SKM-1 (cell line): ENCODE measurements at regions not wholly inside any gene's neighbourhood (a gene's known extent, or its start where the extent isn't known, plus 50 kb on each side); places are given as distances from the start of the nearest gene placed in this dataset.
"Not testable (repeated sequence)": the region's sequence is repeated elsewhere in the genome, so short reads cannot be mapped to it uniquely, and the experiment has no call there.

Experiments used
- DNase-seq: peaks from one replicate; lab custom pipeline; 2025; ENCODE audit not compliant: unreplicated experiment; lab: John Stamatoyannopoulos, UW

DNA sequence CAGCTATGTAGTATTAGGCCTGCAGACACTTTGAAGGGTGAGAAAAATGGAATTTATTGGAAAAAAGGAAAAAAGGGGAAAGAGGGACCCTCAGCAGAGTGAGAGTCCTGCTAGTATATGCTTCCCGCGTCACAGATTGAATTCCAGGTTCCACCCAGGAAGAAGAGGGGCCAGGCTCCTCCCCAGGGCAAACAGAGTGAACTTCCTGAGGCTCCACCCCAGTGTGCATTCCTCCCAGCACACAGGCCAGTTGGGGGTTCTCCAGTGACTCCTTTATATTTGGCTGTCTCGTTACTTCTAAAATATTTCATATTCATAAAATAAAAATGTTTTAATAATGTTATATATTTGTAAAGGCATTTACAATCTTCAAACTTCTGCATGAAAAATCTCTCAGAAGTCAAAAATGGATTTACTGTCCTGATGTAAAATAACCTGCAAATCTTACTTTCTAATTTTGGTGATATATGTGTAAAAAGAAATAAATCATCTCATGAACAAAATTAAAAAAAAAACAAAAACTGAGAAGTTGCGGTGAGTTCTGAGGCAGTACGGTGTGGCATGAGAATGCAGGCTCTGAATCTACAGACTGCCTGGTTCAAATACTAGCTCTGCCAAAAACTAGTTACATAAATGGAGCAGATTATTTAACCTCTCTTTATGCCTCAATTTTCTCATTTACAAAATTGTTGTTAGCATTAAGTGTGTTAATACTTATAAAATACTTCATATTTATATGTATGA is 175.8 kb upstream of the P2RY1 start:
- no peak for DNase-seq

GRCh38 chr3:152662157-152662556 is 172.8 kb upstream of the P2RY1 start:
- DNase-seq: no peak

DNA sequence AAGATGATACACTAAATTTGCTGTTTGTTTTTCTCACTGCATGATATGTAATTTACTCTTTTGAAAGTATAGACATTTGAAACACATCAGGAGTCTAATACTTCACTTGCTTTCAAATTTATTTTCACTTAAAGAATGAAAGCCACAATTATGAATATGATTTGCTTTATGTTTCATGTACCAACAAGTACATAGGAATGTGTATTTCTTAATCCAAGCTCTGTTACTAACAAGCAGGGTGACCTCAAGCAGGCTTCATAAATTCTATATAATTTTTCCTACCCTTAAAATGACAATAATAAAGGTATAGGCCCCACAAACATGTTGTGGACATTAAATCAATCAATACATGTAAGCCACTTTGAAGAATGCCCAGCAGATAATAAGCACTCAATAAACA is 170.2 kb upstream of the P2RY1 start:
- DNase-seq: no peak

- DNase-seq: no peak
These were observed 167.7 kb upstream of the P2RY1 start for GRCh38 chr3:152667267-152667666.

GRCh38 chr3:152669560-152669959 is 165.4 kb upstream of the P2RY1 start:
- no peak for DNase-seq

DNA sequence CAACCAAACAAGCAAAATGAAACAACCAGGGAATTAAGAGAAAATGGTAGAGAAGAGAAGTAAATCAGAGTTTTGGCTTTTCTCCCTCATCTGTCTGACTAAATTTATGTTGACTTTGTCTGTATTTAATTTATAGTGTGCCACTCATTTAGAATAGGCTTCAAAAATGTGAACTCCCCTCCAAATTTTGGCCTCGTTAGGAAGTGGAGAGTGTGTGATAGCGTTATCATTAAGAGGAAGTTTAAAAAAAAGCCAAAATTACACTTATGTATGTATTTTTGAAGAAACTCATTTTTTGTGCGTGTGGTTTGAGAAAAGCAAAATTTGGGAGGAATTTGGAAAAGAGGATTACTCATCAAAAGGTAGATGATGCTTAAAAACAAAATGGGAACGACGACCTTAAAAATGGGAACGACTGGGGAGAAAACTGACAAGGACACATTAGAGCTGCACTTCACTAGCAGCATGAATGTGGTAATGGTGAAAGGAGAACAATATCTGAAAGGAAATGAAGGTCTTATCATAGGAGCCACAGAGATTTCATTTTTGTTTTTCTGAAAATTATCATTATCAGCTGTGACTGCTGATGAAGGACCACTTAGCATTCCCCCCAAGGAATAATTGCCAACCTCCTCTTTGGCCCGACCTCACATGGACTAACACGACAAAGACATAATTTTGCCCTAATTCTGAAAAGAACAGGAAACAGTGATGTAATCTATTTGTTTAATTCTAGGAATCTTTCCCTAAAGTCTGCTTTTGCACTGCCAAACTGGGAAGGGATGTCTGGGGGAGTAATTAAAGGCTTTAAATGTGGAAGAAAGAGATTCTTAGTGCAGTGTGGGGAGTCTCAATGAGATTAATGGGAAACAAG is 163.2 kb upstream of the P2RY1 start:
- DNase-seq: no peak

- no peak for DNase-seq
These were observed 162.6 kb upstream of the P2RY1 start for GRCh38 chr3:152672320-152672649.

DNA sequence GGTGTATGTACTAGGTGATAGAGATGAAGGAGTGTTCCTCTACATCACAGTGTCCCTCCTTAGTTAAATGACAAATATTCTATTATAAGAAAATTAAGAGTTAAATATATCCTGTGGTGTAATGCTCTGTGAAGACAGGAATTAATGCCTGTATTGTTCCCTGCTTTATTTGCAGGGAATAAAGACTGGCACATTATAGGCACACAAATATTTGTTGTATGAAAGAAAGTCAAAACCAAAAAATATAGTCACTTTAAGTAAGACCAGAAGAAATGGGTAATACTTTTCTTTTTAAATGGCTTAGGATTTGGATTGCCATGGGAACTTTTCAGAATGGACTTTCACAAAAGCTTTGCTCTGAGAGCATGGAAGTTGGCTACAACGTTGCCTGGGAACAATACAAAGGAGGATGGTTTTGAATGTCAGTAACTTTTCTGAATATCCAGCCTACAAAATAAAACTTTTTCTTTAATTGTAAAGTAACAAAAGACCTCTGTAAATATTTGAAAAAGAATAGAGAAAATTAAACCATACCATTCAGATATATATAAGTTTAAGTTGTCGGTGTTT is 158.0 kb upstream of the P2RY1 start:
- DNase-seq: no peak

GRCh38 chr3:152677491-152677890 is 157.4 kb upstream of the P2RY1 start:
- DNase-seq: no peak

DNA sequence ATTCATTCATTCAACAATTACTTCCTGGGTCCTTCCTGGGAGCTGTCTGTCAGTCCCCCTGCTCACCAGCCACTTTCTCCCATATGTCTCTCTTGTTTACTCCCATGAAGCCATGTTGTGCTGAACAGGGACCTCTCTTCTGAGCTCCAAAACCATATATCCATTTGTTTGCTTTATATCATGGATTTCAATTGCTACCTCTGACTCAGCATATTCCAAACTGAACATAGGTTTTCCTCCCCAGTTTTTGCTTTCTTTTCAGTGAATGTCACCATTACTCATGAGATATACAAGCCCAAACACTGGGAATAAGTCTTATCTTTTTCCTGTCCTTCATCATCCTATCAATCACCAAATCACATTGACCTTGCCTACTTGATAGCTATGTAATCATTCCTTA is 152.5 kb upstream of the P2RY1 start:
- no peak for DNase-seq

GRCh38 chr3:152683521-152683999 is 151.4 kb upstream of the P2RY1 start:
- no peak for DNase-seq

- DNase-seq: no peak
These were observed 150.7 kb upstream of the P2RY1 start for GRCh38 chr3:152684279-152684678.

- DNase-seq: no peak
These were observed 146.6 kb upstream of the P2RY1 start for GRCh38 chr3:152688313-152688712.

DNA sequence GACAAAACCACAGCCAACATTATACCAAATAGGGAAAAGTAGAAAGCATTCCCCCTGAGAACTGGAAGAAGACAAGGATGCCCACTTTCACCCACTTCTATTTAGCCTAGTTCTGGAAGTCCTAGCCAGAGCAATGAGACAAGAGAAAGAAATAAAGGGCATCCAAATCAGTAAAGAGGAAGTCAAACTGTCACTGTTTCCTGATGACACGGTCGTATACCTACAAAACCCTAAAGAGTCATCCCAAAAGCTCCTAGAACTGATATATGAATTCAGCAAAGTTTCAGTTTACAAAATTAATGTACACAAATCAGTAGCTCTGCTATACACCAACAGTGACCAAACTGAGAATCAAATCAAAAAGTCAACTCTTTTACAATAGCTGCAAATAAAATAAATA is 142.6 kb upstream of the P2RY1 start:
- not testable (repeated sequence) for DNase-seq

DNA sequence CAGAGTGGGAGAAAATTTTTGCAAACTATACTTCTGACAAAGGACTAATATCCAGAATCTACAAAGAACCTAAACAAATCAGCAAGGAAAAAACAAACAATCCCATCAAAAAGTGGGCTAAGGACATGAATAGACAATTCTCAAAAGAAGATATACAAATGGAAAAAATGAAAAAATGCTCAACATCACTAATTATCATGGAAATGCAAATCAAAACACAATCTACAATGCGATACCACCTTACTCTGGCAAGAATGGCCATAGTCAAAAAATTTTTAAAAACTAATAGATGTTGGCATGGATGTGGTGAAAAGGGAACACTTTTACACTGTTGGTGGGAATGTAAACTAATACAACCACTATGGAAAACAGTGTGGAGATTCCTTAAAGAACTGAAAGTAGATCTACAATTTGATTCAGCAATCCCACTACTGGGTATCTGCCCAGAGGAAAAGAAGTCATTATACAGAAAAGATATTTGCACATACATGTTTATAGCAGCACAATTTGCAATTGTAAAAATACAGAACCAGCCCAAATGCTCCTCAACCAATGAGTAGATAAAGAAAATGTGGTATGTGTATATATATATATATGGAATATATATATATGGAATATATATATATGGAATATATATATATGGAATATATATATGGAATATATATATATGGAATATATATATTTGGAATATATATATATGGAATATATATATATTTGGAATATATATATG is 141.2 kb upstream of the P2RY1 start:
- DNase-seq: not testable (repeated sequence)

GRCh38 chr3:152695840-152696239 is 139.1 kb upstream of the P2RY1 start:
- DNase-seq: no peak

DNA sequence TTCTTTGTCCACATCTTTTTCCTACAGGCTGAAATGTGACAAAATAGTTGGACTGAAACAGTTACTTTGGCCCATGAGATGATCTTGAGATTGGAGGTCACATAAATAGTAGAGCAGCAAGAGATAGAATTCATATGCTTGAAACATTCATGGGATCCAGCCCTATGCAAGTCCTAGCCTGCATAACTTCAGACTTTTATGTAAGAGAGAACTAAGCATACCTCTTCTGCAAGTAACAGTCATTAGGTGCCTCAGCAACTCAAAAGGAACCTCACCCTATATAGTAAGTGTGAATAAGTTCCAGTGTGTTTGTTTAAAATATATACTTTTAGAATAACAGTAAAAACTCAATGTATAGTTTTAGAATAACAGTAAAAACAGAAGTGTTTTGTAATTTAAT is 138.0 kb upstream of the P2RY1 start:
- no peak for DNase-seq

GRCh38 chr3:152703245-152703890 is 131.6 kb upstream of the P2RY1 start:
- no peak for DNase-seq

DNA sequence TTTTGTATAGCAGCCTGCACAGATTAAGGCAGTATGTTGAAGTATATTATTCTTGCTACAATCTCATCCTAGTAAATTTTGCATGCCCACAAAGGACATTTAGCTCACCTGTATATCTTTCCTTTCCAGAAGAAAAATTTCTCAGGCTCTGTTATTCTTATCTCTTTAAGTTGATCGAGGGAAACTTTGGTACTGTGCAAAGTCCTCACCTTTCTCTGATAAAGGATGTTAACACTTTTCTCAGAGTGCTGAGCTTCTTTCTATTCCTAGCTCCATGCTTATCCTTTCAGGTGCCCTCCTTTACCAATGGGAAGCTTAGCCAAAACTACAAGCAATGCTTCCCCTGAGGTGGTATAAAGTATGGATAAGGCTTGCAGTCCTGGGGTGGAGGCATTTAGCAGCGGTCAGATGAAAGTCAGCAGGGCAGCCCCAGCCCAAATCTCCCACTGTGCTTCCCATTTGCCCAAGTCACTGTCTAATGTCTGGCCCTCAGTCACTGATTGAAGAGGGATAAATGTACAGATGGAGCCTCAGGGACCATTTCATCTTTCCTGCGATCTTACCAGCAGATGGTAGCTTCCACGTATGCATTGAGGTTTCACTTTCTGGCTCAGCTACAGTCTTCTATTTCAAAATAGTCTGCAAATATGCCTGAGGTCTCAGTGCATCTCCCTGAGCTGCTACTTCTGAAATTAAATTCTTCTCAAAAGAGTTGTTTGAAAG is 127.8 kb upstream of the P2RY1 start:
- DNase-seq: no peak

- DNase-seq: no peak
These were observed 125.3 kb upstream of the P2RY1 start for GRCh38 chr3:152709659-152710058.
